ENCODE measurements at regions not wholly inside any gene's neighbourhood (a gene's known extent, or its start where the extent isn't known, plus 50 kb on each side); places are given as distances from the start of the nearest gene placed in this dataset.

- DNase-seq (ENCODE audit: low read depth, low spot score) (no peak), FAIRE-seq (no peak)
- no peak overlapping the region for H3K4me3 ChIP-seq (ENCODE audit: control insufficient read depth in 2 of 3, extremely low read depth in 1 of 3, insufficient read depth in 2 of 3, low read depth in 1 of 3, low read length in 3 of 3)
- no peak overlapping the region for H3K9ac ChIP-seq (ENCODE audit: control insufficient read depth, extremely low read depth, insufficient read depth, low read length)
- H2AFZ ChIP-seq (ENCODE audit: control insufficient read depth, low read length): no peak overlapping the region
- no peaks in the 10 kb centered on the region for H3K27me3 ChIP-seq (ENCODE audit: control insufficient read depth, extremely low read depth, insufficient read depth, low read length)
- no peaks in the 10 kb centered on the region for H3K36me3 ChIP-seq (ENCODE audit: control insufficient read depth in 2 of 2, extremely low read depth in 1 of 2, insufficient read depth in 2 of 2, low read length in 2 of 2)
- no peaks in the 10 kb centered on the region for H4K20me1 ChIP-seq (ENCODE audit: control insufficient read depth, extremely low read depth, insufficient read depth, low read length)
- no peak overlapping the region for H3K27ac ChIP-seq (ENCODE audit: control insufficient read depth, insufficient read depth, low read length)
- H3K79me2 ChIP-seq (ENCODE audit: control insufficient read depth, insufficient read depth, low read length): no peaks in the 10 kb centered on the region
- H3K4me2 ChIP-seq (ENCODE audit: control insufficient read depth, extremely low read depth, insufficient read depth, low read depth, low read length): no peak overlapping the region
- TF ChIP-seq CTCF (optimal IDR thresholded peaks at IDR 0.05 in 1 of 3, IDR thresholded peaks at IDR 0.05 in 1 of 3, conservative IDR thresholded peaks at IDR 0.05 in 1 of 3; ENCODE audit: extremely low read depth in 1 of 3, insufficient read depth in 2 of 3, low read length in 3 of 3): no peak
- TF ChIP-seq EZH2 (IDR thresholded peaks at IDR 0.05; ENCODE audit: low read length): no peak
- H3K4me1 ChIP-seq (ENCODE audit: control insufficient read depth, extremely low read depth, insufficient read depth, low read length): no peaks in the 10 kb centered on the region
- dilution Hi-C loops (cut with MboI; ENCODE audit: extremely low pct_ligation_motif_present, low sequenced_read_pairs): no loop called here
- no peaks in the 10 kb centered on the region for H3K9me1 ChIP-seq (ENCODE audit: control insufficient read depth, extremely low read depth, insufficient read depth, low read length)
- no peaks in the 10 kb centered on the region for H3K9me3 ChIP-seq (ENCODE audit: control insufficient read depth, low read depth, low read length)
Observed at GRCh38 chr3:154013736-154014135, 107.5 kb upstream of the ARHGEF26 start.

GRCh38 chr3:154015307-154015706, 105.9 kb upstream of the ARHGEF26 start:
- Histone ChIP-seq H4K20me1 (ENCODE audit: control insufficient read depth, extremely low read depth, insufficient read depth, low read length) (no peaks in the 10 kb centered on the region), H3K27ac (ENCODE audit: control insufficient read depth, insufficient read depth, low read length) (no peak overlapping the region), H3K9me1 (ENCODE audit: control insufficient read depth, extremely low read depth, insufficient read depth, low read length) (no peaks in the 10 kb centered on the region), H3K79me2 (ENCODE audit: control insufficient read depth, insufficient read depth, low read length) (no peaks in the 10 kb centered on the region), H3K9ac (ENCODE audit: control insufficient read depth, extremely low read depth, insufficient read depth, low read length) (no peak overlapping the region), H3K36me3 (ENCODE audit: control insufficient read depth in 2 of 2, extremely low read depth in 1 of 2, insufficient read depth in 2 of 2, low read length in 2 of 2) (no peaks in the 10 kb centered on the region), H3K27me3 (ENCODE audit: control insufficient read depth, extremely low read depth, insufficient read depth, low read length) (no peaks in the 10 kb centered on the region), H3K4me1 (ENCODE audit: control insufficient read depth, extremely low read depth, insufficient read depth, low read length) (no peaks in the 10 kb centered on the region), H3K9me3 (ENCODE audit: control insufficient read depth, low read depth, low read length) (no peaks in the 10 kb centered on the region), H2AFZ (ENCODE audit: control insufficient read depth, low read length) (no peak overlapping the region), H3K4me2 (ENCODE audit: control insufficient read depth, extremely low read depth, insufficient read depth, low read depth, low read length) (no peak overlapping the region), H3K4me3 (ENCODE audit: control insufficient read depth in 2 of 3, extremely low read depth in 1 of 3, insufficient read depth in 2 of 3, low read depth in 1 of 3, low read length in 3 of 3) (no peak overlapping the region)
- dilution Hi-C loops (cut with MboI; ENCODE audit: extremely low pct_ligation_motif_present, low sequenced_read_pairs): no loop called here
- FAIRE-seq (no peak), DNase-seq (ENCODE audit: low read depth, low spot score) (no peak)
- TF ChIP-seq CTCF (optimal IDR thresholded peaks at IDR 0.05 in 1 of 3, IDR thresholded peaks at IDR 0.05 in 1 of 3, conservative IDR thresholded peaks at IDR 0.05 in 1 of 3; ENCODE audit: extremely low read depth in 1 of 3, insufficient read depth in 2 of 3, low read length in 3 of 3) (no peak), EZH2 (IDR thresholded peaks at IDR 0.05; ENCODE audit: low read length) (no peak)
